ENCODE measurements at regions not wholly inside any gene's neighbourhood (a gene's known extent, or its start where the extent isn't known, plus 50 kb on each side); places are given as distances from the start of the nearest gene placed in this dataset.

DNA sequence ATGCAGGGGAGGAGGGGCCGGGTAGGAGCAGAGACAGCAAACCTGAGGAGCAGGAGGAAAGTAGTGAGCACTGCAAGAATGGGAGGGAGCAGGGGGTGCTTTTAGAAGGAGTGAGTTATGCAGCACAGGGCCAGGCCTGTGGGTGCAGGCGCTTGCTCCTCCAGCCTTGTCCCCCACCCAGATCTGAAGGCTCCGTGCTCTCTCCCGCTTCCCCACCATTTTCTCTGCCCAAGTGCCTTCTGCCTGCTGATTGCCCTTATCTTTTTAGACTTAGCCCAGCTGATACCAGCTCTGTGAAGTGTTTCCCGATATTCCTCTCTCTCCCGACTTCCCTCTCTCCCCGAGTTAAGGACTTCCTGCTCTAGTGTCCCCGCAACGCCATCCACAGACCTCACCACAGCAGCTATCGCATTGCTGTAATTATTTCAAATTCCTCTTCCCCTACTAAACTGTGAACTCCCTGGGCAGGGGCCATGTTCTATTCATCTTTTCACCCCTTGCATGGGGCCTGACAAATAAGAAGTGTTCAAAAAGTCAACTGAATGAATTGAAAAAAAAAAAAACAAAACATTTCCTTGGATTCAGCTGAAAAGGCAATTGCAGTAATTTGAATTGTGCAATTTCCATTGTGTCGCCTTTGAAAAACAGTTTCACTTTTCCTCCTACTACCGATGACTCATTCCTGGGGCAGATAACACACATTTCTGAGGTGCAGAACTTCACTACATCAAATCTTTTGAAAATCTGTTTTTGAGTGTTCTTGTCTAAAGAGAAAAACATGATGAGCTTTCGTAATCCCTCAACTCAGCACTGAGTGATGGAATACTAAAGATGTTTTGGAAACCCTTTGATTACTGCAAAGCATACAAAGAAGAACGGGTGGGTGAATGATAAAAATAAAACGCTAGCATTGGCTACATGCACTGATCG is 69.7 kb upstream of the BMAL1 start:
- TF ChIP-seq ISL1 (CRISPR knock-in tag; IDR thresholded peaks at IDR 0.05) (0 out of 2 replicates have a peak, but pooled peaks have one; percentile 25), RARB (CRISPR knock-in tag; IDR thresholded peaks at IDR 0.05) (no peak), ESRRG (CRISPR knock-in tag; IDR thresholded peaks at IDR 0.05) (no peak)
- TF ChIP-seq, protein P1, sequence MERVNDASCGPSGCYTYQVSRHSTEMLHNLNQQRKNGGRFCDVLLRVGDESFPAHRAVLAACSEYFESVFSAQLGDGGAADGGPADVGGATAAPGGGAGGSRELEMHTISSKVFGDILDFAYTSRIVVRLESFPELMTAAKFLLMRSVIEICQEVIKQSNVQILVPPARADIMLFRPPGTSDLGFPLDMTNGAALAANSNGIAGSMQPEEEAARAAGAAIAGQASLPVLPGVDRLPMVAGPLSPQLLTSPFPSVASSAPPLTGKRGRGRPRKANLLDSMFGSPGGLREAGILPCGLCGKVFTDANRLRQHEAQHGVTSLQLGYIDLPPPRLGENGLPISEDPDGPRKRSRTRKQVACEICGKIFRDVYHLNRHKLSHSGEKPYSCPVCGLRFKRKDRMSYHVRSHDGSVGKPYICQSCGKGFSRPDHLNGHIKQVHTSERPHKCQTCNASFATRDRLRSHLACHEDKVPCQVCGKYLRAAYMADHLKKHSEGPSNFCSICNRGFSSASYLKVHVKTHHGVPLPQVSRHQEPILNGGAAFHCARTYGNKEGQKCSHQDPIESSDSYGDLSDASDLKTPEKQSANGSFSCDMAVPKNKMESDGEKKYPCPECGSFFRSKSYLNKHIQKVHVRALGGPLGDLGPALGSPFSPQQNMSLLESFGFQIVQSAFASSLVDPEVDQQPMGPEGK (CRISPR knock-in tag; IDR thresholded peaks at IDR 0.05; ENCODE audit: borderline replicate concordance) = no peak
- peak; percentile 25; the same call in 2 of the 3 replicates for ATAC-seq

DNA sequence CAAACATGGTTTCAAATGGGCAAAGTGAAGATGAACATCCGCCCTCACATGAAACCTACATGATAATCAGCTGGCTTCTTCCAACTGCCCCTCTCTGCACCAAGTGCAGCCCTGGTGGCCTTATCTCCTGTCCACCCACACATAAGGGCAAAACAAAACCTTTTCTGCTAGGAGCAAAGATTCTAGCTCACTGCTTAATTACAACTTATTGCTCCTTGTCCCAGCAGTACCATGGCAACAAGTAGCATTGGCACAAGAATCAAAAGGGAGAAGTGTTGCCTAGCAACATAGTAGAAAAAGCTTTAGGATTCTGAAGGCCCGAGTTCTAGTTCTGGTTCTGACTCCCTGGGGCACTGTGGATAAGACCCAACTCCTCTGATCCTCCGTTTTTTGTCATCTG is 68.7 kb upstream of the BMAL1 start:
- no peak for ATAC-seq
- TF ChIP-seq RARB (CRISPR knock-in tag; IDR thresholded peaks at IDR 0.05) (no peak), GLIS3 (CRISPR knock-in tag; IDR thresholded peaks at IDR 0.05) (no peak), SNAI2 (CRISPR knock-in tag; IDR thresholded peaks at IDR 0.05) (no peak), ZC3H10 (CRISPR knock-in tag; IDR thresholded peaks at IDR 0.05) (no peak), ZNF565 (CRISPR knock-in tag; conservative IDR thresholded peaks at IDR 0.05; ENCODE audit: low read depth) (no peak), PPARA (CRISPR knock-in tag; IDR thresholded peaks at IDR 0.05; ENCODE audit: borderline replicate concordance) (no peak), ZNF8 (CRISPR knock-in tag; IDR thresholded peaks at IDR 0.05) (no peak), ISL1 (CRISPR knock-in tag; IDR thresholded peaks at IDR 0.05) (no peak), ARNTL (CRISPR knock-in tag; IDR thresholded peaks at IDR 0.05; ENCODE audit: borderline replicate concordance, low read depth) (no peak), BACH2 (CRISPR knock-in tag; IDR thresholded peaks at IDR 0.05; ENCODE audit: borderline replicate concordance) (no peak), TOX (CRISPR knock-in tag; IDR thresholded peaks at IDR 0.05; ENCODE audit: borderline replicate concordance) (no peak), ESRRG (CRISPR knock-in tag; IDR thresholded peaks at IDR 0.05) (no peak)
- TF ChIP-seq, protein P1 (CRISPR knock-in tag; IDR thresholded peaks at IDR 0.05; ENCODE audit: borderline replicate concordance) = no peak
- TF ChIP-seq, protein P2, sequence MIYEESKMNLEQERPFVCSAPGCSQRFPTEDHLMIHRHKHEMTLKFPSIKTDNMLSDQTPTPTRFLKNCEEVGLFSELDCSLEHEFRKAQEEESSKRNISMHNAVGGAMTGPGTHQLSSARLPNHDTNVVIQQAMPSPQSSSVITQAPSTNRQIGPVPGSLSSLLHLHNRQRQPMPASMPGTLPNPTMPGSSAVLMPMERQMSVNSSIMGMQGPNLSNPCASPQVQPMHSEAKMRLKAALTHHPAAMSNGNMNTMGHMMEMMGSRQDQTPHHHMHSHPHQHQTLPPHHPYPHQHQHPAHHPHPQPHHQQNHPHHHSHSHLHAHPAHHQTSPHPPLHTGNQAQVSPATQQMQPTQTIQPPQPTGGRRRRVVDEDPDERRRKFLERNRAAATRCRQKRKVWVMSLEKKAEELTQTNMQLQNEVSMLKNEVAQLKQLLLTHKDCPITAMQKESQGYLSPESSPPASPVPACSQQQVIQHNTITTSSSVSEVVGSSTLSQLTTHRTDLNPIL (CRISPR knock-in tag; IDR thresholded peaks at IDR 0.05; ENCODE audit: low read depth) = no peak
- TF ChIP-seq, protein P3, sequence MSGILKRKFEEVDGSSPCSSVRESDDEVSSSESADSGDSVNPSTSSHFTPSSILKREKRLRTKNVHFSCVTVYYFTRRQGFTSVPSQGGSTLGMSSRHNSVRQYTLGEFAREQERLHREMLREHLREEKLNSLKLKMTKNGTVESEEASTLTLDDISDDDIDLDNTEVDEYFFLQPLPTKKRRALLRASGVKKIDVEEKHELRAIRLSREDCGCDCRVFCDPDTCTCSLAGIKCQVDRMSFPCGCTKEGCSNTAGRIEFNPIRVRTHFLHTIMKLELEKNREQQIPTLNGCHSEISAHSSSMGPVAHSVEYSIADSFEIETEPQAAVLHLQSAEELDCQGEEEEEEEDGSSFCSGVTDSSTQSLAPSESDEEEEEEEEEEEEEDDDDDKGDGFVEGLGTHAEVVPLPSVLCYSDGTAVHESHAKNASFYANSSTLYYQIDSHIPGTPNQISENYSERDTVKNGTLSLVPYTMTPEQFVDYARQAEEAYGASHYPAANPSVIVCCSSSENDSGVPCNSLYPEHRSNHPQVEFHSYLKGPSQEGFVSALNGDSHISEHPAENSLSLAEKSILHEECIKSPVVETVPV (CRISPR knock-in tag; IDR thresholded peaks at IDR 0.05) = no peak
- TF ChIP-seq, protein P4, sequence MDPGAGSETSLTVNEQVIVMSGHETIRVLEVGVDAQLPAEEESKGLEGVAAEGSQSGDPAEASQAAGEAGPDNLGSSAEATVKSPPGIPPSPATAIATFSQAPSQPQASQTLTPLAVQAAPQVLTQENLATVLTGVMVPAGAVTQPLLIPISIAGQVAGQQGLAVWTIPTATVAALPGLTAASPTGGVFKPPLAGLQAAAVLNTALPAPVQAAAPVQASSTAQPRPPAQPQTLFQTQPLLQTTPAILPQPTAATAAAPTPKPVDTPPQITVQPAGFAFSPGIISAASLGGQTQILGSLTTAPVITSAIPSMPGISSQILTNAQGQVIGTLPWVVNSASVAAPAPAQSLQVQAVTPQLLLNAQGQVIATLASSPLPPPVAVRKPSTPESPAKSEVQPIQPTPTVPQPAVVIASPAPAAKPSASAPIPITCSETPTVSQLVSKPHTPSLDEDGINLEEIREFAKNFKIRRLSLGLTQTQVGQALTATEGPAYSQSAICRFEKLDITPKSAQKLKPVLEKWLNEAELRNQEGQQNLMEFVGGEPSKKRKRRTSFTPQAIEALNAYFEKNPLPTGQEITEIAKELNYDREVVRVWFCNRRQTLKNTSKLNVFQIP (CRISPR knock-in tag; IDR thresholded peaks at IDR 0.05; ENCODE audit: borderline replicate concordance, low read depth) = no peak

DNA sequence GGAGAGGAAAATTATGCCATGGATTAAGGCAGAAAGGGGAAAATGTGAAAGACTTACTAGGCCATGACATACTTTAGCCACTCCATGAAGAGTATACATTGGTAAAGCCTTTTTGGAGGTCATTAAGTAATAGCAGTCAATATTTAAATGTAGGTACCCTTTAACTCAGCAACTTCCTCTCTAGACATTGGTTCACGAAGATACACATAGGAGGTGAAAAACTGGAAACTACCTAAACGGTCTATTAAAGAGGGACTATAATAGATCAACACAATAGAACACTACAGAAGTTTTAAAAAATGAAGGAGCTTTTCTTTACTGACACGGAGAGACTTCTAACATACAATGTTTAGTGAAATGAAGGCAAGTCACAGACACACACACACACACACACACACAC is 68.2 kb upstream of the BMAL1 start:
- no peak for ATAC-seq
- TF ChIP-seq ZNF565 (CRISPR knock-in tag; conservative IDR thresholded peaks at IDR 0.05; ENCODE audit: low read depth) (no peak), ESRRG (CRISPR knock-in tag; IDR thresholded peaks at IDR 0.05) (no peak), ZC3H10 (CRISPR knock-in tag; IDR thresholded peaks at IDR 0.05) (no peak), TCF4 (CRISPR knock-in tag; IDR thresholded peaks at IDR 0.05; ENCODE audit: borderline replicate concordance) (no peak), BACH2 (CRISPR knock-in tag; IDR thresholded peaks at IDR 0.05; ENCODE audit: borderline replicate concordance) (no peak), ZNF8 (CRISPR knock-in tag; IDR thresholded peaks at IDR 0.05) (no peak), ISL1 (CRISPR knock-in tag; IDR thresholded peaks at IDR 0.05) (no peak), SNAI2 (CRISPR knock-in tag; IDR thresholded peaks at IDR 0.05) (no peak), ARNTL (CRISPR knock-in tag; IDR thresholded peaks at IDR 0.05; ENCODE audit: borderline replicate concordance, low read depth) (no peak)
- TF ChIP-seq, protein P5, sequence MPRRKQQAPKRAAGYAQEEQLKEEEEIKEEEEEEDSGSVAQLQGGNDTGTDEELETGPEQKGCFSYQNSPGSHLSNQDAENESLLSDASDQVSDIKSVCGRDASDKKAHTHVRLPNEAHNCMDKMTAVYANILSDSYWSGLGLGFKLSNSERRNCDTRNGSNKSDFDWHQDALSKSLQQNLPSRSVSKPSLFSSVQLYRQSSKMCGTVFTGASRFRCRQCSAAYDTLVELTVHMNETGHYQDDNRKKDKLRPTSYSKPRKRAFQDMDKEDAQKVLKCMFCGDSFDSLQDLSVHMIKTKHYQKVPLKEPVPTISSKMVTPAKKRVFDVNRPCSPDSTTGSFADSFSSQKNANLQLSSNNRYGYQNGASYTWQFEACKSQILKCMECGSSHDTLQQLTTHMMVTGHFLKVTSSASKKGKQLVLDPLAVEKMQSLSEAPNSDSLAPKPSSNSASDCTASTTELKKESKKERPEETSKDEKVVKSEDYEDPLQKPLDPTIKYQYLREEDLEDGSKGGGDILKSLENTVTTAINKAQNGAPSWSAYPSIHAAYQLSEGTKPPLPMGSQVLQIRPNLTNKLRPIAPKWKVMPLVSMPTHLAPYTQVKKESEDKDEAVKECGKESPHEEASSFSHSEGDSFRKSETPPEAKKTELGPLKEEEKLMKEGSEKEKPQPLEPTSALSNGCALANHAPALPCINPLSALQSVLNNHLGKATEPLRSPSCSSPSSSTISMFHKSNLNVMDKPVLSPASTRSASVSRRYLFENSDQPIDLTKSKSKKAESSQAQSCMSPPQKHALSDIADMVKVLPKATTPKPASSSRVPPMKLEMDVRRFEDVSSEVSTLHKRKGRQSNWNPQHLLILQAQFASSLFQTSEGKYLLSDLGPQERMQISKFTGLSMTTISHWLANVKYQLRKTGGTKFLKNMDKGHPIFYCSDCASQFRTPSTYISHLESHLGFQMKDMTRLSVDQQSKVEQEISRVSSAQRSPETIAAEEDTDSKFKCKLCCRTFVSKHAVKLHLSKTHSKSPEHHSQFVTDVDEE (CRISPR knock-in tag; IDR thresholded peaks at IDR 0.05) = no peak
- TF ChIP-seq, protein P3 (CRISPR knock-in tag; IDR thresholded peaks at IDR 0.05) = no peak
- TF ChIP-seq, protein P2 (CRISPR knock-in tag; IDR thresholded peaks at IDR 0.05; ENCODE audit: low read depth) = no peak
